AG04449 (cell line): ENCODE measurements at regions not wholly inside any gene's neighbourhood (a gene's known extent, or its start where the extent isn't known, plus 50 kb on each side); places are given as distances from the start of the nearest gene placed in this dataset.

Experiments
- CTCF ChIA-PET: fragments of 350-600 bp; formaldehyde crosslinking; extraction: SDS; loops from one replicate; lab custom pipeline; 2021; ENCODE audit warnings: antibody characterized with exemption; lab: Yijun Ruan, JAX
- POLR2A ChIA-PET: fragments of 400-600, 350-600 bp; formaldehyde crosslinking; extraction: SDS; loops from one replicate; lab custom pipeline; 2020; ENCODE audit warnings: antibody characterized with exemption, inconsistent platforms; lab: Yijun Ruan, JAX
- DNase-seq: peaks from one replicate; pipeline ENCODE4 v3.0.0-alpha.2; 2010; ENCODE audit warnings: low read depth, low spot score
- H3K4me3 ChIP-seq: 2 replicates; pipeline ENCODE4 v1.5.1; 2011; ENCODE audit warnings: low read depth, mild to moderate bottlenecking, control low read depth, low read length
- TF ChIP-seq, protein P1 (sequence below): IDR thresholded peaks from one replicate; pipeline ENCODE4 v1.5.1; 2011; ENCODE audit warnings: mild to moderate bottlenecking, moderate library complexity, low read length, control low read depth, inconsistent platforms; ENCODE audit not compliant: insufficient read depth; ENCODE audit errors: missing control alignments

DNA sequence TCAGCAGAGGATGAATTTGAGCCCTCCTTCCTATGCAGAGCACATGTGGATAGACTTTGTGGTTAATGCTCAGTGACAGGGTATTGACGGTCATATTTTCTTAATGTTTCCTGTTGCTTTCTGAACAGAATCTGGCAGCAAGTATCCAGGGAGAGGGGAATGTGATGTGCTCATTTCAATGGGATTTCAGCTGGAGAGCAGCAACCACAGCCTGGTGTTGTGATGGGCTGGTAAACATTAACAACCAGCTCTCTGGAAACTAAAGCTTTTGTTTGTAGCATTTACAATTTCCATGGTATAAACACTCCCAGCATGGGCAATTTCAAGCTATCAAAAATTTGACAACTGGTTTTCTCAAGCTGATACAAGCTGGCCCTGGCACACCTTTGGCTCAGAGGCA is 215.9 kb downstream of the SH2D4B start:
- TF ChIP-seq, protein P1, sequence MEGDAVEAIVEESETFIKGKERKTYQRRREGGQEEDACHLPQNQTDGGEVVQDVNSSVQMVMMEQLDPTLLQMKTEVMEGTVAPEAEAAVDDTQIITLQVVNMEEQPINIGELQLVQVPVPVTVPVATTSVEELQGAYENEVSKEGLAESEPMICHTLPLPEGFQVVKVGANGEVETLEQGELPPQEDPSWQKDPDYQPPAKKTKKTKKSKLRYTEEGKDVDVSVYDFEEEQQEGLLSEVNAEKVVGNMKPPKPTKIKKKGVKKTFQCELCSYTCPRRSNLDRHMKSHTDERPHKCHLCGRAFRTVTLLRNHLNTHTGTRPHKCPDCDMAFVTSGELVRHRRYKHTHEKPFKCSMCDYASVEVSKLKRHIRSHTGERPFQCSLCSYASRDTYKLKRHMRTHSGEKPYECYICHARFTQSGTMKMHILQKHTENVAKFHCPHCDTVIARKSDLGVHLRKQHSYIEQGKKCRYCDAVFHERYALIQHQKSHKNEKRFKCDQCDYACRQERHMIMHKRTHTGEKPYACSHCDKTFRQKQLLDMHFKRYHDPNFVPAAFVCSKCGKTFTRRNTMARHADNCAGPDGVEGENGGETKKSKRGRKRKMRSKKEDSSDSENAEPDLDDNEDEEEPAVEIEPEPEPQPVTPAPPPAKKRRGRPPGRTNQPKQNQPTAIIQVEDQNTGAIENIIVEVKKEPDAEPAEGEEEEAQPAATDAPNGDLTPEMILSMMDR = no peak
- CTCF ChIA-PET = no interaction called here
- DNase-seq = no peak
- POLR2A ChIA-PET = no interaction called here
- H3K4me3 ChIP-seq = no peak overlapping the region

DNA sequence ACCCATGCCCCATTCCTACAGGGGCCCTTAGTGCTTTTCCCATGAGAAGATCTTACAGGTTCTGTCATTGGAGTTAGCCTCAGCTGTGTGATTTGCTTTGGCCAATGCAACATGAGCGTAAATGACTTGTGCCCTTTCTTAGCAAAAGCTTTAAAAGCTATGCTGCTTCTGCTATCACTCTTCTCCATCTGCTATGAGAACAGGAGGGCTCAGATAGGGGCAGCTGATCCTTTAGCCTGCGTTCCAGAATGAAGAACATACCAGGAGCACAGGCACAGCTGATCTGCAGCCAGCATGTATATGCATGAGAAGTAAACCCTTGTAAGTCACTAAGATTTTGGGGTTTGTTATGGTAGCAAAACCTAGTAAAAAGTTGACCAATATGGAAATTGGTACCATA is 218.2 kb downstream of the SH2D4B start:
- POLR2A ChIA-PET = no interaction called here

DNA sequence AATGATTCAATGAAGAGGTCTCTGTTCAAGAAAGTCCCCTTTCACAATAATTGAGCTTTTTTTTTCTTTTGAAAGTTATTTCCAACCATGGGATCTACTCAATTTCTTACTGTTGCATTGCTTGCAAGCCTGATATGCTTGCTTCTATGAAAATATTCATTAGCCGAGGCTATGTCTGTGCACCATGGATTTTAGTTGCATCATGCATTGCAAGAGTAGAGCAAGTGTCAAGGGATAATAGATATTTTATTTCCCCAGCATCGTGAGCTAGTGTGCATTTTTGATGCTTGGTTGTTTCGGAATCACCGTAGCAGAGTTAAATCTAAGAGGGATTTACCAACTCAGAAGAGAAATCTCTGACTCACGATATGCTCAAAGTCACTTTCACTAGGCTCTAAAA is 222.0 kb downstream of the SH2D4B start:
- TF ChIP-seq, protein P1 = no peak
- POLR2A ChIA-PET = no interaction called here
- no peak overlapping the region for H3K4me3 ChIP-seq
- DNase-seq = no peak
- CTCF ChIA-PET = no interaction called here

More for the DNA sequence above, 218.2 kb downstream of the SH2D4B start:
- TF ChIP-seq, protein P1 = no peak
- CTCF ChIA-PET = no interaction called here
- no peak for DNase-seq
- no peak overlapping the region for H3K4me3 ChIP-seq

DNA sequence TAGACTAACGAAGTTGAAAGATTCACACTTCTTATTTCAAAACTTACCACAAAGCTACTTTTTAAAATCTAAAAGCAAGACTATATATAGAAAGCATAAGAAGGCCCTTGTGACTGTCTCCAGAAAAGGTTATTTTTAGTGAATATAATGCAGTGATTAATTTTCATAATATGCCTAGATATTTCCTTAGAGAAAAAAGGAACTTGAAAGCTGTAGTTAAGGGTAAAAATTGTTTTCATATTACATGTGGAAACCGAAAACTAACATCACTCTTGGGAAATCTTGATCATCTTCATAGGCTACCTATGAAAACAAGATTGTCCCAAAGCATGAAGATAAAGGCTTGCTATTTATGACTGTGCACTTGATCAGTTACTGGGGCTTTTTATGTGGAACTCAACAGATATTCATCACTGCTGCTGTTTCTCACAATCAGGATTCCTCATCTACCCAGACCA is 223.2 kb downstream of the SH2D4B start:
- POLR2A ChIA-PET = no interaction called here
- no peak for DNase-seq
- CTCF ChIA-PET = no interaction called here
- TF ChIP-seq, protein P1 = no peak
- no peak overlapping the region for H3K4me3 ChIP-seq

DNA sequence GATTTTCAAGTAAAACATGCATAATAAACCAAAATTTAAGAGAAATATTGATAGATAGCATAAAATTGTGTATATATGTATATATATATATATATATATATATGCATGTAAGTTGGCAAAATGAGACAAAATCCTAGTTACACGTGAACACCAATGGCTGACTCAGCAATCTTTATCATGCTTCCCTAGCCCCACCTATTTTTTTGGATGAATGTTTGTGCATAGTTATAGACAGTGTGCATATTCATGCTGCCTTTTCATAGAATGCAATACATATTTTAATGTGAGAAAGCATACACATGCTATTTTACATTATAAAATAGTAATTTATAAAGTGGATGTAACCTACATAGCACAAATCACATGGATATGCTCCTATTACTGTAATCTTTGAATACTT is 230.3 kb downstream of the SH2D4B start:
- DNase-seq = no peak
- TF ChIP-seq, protein P1 = no peak
- POLR2A ChIA-PET = no interaction called here
- no peak overlapping the region for H3K4me3 ChIP-seq
- CTCF ChIA-PET = no interaction called here

DNA sequence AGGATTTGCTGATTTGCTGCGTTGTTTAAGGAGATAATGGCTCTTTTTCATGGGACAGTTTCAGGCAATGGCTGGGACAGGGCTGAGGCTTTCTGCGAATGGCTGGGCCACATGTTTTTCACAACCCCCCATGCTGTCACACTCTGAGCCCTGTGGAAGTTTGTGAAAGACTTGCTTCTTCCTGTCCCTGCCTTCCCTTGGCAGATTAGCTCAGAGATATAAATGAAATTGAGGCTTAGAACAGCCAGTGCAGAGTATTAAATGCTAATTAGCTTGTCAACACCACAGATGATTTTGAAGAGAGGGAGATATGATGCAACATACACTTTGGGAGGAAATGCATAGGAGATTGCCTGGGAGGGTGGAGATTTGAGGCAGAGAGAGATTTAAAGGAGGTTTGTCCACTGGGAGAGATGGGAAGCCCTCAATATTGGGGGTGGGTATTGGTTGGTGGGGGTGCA is 232.0 kb downstream of the SH2D4B start:
- TF ChIP-seq, protein P1 = no peak
- DNase-seq = no peak
- POLR2A ChIA-PET = no interaction called here
- CTCF ChIA-PET = no interaction called here
- no peak overlapping the region for H3K4me3 ChIP-seq
